ENCODE measurements at regions not wholly inside any gene's neighbourhood (a gene's known extent, or its start where the extent isn't known, plus 50 kb on each side); places are given as distances from the start of the nearest gene placed in this dataset.

DNA sequence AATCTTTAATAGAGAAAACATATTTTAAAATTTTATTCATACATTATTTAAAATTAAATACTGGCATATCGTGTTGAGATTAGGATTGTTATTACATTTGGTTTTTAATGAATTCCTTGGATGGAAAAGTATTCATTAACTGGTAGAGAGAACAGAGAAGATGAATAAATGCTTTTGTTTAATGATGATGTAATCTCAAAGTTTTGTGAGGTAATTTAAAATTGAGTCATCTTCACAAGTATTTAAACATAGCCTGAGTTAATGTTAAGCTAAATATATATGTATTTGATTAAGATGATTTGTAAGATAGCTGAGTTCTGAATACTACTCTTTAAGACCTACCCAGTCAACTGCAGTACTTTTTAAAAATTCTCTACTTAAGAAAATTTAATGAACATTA lies 713.4 kb upstream of the VRK2 start:
- TF ChIP-seq, protein P1, sequence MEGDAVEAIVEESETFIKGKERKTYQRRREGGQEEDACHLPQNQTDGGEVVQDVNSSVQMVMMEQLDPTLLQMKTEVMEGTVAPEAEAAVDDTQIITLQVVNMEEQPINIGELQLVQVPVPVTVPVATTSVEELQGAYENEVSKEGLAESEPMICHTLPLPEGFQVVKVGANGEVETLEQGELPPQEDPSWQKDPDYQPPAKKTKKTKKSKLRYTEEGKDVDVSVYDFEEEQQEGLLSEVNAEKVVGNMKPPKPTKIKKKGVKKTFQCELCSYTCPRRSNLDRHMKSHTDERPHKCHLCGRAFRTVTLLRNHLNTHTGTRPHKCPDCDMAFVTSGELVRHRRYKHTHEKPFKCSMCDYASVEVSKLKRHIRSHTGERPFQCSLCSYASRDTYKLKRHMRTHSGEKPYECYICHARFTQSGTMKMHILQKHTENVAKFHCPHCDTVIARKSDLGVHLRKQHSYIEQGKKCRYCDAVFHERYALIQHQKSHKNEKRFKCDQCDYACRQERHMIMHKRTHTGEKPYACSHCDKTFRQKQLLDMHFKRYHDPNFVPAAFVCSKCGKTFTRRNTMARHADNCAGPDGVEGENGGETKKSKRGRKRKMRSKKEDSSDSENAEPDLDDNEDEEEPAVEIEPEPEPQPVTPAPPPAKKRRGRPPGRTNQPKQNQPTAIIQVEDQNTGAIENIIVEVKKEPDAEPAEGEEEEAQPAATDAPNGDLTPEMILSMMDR (conservative IDR thresholded peaks at IDR 0.05) = no peak
- no peak for TF ChIP-seq EZH2 (IDR thresholded peaks at IDR 0.05; ENCODE audit: low read depth)

Measured in PC-9 (cell line).